HG03575 (cell line): ENCODE measurements at regions not wholly inside any gene's neighbourhood (a gene's known extent, or its start where the extent isn't known, plus 50 kb on each side); places are given as distances from the start of the nearest gene placed in this dataset.

Source experiments
- ATAC-seq: cut with Tn5 transposase; IDR thresholded peaks from one replicate; pipeline ENCODE4 v1.9.1; 2021; ENCODE audit not compliant: unreplicated experiment, insufficient number of reproducible peaks, low FRiP score; ENCODE audit errors: extremely low read depth

DNA sequence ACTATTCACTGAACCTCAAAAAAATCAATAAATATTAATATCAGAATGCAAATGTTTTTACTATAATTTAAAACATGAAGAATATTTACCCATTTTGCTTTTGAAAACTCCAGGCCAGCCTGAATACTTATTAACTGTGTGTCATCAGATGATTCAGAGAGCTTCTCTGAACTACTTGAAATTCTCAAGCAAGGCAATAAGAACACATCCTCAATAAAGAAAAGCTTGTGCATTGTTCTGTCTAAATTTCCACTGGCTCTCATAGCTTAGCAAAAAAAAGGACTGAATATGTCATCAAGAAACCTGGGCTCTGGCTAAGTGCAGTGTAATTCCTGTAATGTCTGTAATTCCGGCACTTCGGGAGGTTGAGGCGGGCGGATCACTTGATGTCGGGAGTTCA, 194.1 kb downstream of the BTG1 start:
- no peak for ATAC-seq

DNA sequence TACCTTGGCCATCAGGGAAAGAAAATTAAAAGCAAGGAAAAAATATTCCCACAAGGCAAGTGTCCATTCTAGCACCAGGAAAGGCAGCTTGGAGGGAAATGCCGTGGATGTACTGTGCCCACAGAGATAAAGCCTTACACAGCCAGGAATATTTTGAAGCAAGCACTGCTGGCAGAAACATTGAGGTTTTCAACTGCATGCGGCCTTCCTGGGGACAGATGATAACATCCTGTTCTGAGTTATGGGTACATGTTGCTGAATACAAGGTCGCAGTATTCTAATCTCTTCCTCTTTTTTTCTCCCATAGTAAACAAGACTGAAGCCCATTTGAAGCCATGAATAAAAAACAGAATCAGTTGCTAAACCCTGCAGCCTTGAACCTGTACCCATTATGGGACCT, 197.1 kb downstream of the BTG1 start:
- ATAC-seq, result no peak

GRCh38 chr12:91947459-91947858, 198.2 kb downstream of the BTG1 start:
- ATAC-seq, result no peak

GRCh38 chr12:91944637-91945036, 201.0 kb downstream of the BTG1 start:
- no peak for ATAC-seq

DNA sequence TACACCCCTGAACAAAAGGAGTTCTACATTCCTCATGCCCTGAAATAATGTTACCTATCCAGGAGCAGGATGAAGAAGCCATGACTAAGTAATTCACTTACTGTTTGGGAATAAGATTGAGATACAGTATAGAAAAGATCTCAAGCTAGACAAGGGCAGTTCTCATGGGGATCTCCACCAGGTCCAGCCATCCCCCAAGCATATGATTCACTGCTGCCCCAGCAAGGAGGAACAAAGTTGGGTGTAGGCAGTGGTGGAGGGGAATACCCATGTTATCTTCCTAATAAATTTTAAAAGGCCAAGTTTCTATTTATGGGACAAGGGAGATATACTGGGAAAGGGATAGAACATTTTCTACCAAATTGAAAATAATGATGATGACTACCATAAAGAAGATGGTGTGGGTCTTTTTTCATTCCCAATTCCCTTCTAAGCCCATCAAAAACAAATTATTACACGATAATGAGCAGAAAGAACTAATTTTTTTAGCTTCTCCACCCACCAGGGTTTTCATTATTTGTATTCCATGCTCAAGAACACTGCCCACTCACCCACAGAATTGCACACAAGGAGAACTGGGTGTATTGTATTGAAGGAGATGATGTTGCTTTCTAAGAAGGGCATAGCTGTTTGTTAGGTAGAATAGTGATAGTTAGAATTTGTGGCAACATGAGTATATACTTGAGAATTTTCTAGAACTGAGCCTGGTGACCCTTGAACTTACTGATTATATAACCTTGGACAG, 204.6 kb downstream of the BTG1 start:
- ATAC-seq, result no peak

DNA sequence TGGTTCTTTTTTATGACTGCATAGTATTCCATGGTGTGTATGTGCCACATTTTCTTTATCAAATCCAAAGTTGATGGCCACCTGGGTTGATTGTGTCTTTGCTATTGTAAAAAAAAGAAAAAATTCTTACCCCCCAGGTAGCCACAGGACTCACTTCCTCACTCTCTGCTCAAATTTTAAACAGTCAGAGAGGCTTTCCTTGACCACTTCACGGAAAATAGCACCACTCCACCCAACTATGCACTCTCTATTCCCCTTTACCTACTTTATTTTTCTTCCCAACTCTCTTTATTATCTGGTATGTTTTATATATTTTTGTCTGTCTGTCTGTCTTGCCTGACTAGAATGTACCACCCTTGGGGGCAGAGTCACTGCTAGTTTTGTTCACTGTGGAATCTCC, 205.3 kb downstream of the BTG1 start:
- ATAC-seq, result no peak

- no peak for ATAC-seq
Observed at GRCh38 chr12:91937706-91938105, 207.9 kb downstream of the BTG1 start.

- no peak for ATAC-seq
Observed at GRCh38 chr12:91937009-91937408, 208.6 kb downstream of the BTG1 start.

GRCh38 chr12:91935296-91935695, 210.3 kb downstream of the BTG1 start:
- no peak for ATAC-seq

DNA sequence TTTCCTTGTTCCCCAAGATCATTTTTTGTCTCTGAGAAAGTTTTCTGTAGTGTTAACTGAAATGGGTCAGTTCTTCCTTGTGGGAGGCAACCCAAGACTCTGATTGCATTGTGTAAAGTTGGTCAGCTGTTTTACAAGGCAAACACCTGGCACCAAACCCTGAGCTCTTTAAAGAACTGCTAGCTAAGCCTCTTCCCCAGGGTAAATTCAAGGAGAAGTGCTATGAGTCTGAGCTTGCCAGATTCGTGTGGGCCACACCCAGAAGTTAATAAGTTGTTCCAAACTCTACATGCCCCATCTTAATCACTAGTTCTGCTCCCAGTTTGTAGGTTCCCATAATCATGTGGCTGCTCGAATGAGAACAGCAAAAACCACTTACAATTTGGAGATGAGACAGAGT, 214.5 kb downstream of the BTG1 start:
- ATAC-seq, result no peak

GRCh38 chr12:91928501-91928900, 217.1 kb downstream of the BTG1 start:
- no peak for ATAC-seq

DNA sequence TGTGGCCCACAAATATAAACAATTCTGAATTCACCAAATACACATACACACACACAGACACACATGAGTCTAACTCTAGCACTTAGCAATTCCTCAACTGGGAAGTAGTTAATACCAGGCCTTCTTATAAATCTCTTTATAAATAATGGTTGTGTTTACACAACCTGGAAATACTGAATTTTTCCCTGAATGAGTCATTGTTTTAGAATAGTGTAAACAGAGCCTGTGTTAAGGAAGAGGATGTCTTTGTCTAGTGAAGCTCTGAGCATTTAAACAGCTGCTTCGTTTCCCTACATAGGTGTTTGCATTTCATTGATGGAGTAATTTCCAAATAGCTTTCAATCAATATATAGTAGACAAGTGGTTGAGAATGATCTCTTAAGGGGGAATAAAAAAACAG, 218.8 kb downstream of the BTG1 start:
- ATAC-seq, result no peak

GRCh38 chr12:91924827-91925226, 220.8 kb downstream of the BTG1 start:
- no peak for ATAC-seq

- no peak for ATAC-seq
Observed at GRCh38 chr12:91923864-91924263, 221.8 kb downstream of the BTG1 start.

GRCh38 chr12:91922674-91923073, 223.0 kb downstream of the BTG1 start:
- ATAC-seq, result no peak

DNA sequence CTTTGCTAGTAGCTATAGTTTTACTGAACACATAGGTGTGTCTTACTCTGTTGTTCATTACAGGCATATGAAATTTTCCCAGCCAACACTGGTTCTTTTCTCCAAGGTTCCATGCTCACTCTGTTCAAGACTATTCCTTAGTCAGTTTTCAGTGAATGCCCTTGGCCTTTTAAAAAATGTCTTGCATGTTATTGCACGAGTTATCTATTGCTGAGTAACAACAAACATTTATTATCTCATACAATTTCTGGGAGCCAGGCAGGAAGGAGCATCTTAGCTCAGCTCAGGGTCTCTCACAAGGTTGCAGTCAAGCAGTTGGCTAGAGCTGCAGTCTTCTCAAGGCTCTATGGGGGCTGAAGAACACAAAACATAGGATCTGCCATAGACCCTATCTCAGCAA, 223.5 kb downstream of the BTG1 start:
- ATAC-seq, result no peak

- ATAC-seq, result no peak
Observed at GRCh38 chr12:91921555-91921954, 224.1 kb downstream of the BTG1 start.

- no peak for ATAC-seq
Observed at GRCh38 chr12:91920741-91921140, 224.9 kb downstream of the BTG1 start.

DNA sequence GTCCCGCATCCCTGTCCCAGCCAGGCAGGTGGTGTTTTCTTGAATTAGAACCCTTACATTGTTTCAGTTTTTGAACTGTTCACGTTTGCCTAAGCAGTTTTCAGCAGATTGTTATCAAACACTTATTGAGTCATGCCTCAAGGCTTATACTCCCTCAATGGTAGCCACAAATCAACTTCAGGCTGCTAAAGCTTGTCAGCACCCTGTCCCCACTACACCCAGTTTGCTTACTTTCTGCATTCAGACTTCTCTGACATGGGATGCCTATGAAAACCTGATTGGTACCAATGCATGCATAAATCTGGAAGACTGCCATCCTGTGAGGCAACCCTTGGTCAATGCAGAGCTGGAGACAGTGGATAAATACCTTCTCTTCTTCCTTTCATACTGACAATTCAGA, 225.4 kb downstream of the BTG1 start:
- ATAC-seq, result no peak

GRCh38 chr12:91918431-91918830, 227.2 kb downstream of the BTG1 start:
- ATAC-seq, result no peak

GRCh38 chr12:91914701-91915100, 230.9 kb downstream of the BTG1 start:
- ATAC-seq, result no peak
